GM18873 (cell line): ENCODE measurements at regions not wholly inside any gene's neighbourhood (a gene's known extent, or its start where the extent isn't known, plus 50 kb on each side); places are given as distances from the start of the nearest gene placed in this dataset.

Source experiments
- ATAC-seq: cut with Tn5 transposase; IDR thresholded peaks from one replicate; pipeline ENCODE4 v1.9.1; 2021; ENCODE audit warnings: mild to moderate bottlenecking, moderate library complexity, moderate number of reproducible peaks; ENCODE audit not compliant: unreplicated experiment, low FRiP score

GRCh38 chr11:112794331-112794846 is 166.8 kb upstream of the NCAM1 start:
- ATAC-seq, result no peak

GRCh38 chr11:112795142-112795815 is 165.9 kb upstream of the NCAM1 start:
- no peak for ATAC-seq

GRCh38 chr11:112795911-112796649 is 165.1 kb upstream of the NCAM1 start:
- ATAC-seq, result no peak

- ATAC-seq, result no peak
These were observed 164.1 kb upstream of the NCAM1 start for GRCh38 chr11:112797092-112797491.

GRCh38 chr11:112797648-112798293 is 163.4 kb upstream of the NCAM1 start:
- peak; percentile 55 for ATAC-seq

- ATAC-seq, result no peak
These were observed 160.0 kb upstream of the NCAM1 start for GRCh38 chr11:112801025-112801816.

- no peak for ATAC-seq
These were observed 159.5 kb upstream of the NCAM1 start for GRCh38 chr11:112801817-112802088.

GRCh38 chr11:112805658-112806057 is 155.6 kb upstream of the NCAM1 start:
- no peak for ATAC-seq

- ATAC-seq, result no peak
These were observed 155.0 kb upstream of the NCAM1 start for GRCh38 chr11:112806256-112806655.

- ATAC-seq, result no peak
These were observed 154.3 kb upstream of the NCAM1 start for GRCh38 chr11:112806876-112807275.

- no peak for ATAC-seq
These were observed 151.8 kb upstream of the NCAM1 start for GRCh38 chr11:112809429-112809828.

GRCh38 chr11:112810951-112811350 is 150.3 kb upstream of the NCAM1 start:
- no peak for ATAC-seq

GRCh38 chr11:112811783-112812182 is 149.4 kb upstream of the NCAM1 start:
- no peak for ATAC-seq

- ATAC-seq, result no peak
These were observed 148.5 kb upstream of the NCAM1 start for GRCh38 chr11:112812729-112813128.

- ATAC-seq, result no peak
These were observed 147.1 kb upstream of the NCAM1 start for GRCh38 chr11:112814168-112814567.

- no peak for ATAC-seq
These were observed 143.8 kb upstream of the NCAM1 start for GRCh38 chr11:112817376-112817775.

GRCh38 chr11:112822478-112823274 is 138.5 kb upstream of the NCAM1 start:
- no peak for ATAC-seq

- no peak for ATAC-seq
These were observed 135.2 kb upstream of the NCAM1 start for GRCh38 chr11:112826026-112826425.

- no peak for ATAC-seq
These were observed 134.4 kb upstream of the NCAM1 start for GRCh38 chr11:112826788-112827187.

- ATAC-seq, result no peak
These were observed 132.8 kb upstream of the NCAM1 start for GRCh38 chr11:112828421-112828820.
